ENCODE measurements at regions not wholly inside any gene's neighbourhood (a gene's known extent, or its start where the extent isn't known, plus 50 kb on each side); places are given as distances from the start of the nearest gene placed in this dataset.

DNA sequence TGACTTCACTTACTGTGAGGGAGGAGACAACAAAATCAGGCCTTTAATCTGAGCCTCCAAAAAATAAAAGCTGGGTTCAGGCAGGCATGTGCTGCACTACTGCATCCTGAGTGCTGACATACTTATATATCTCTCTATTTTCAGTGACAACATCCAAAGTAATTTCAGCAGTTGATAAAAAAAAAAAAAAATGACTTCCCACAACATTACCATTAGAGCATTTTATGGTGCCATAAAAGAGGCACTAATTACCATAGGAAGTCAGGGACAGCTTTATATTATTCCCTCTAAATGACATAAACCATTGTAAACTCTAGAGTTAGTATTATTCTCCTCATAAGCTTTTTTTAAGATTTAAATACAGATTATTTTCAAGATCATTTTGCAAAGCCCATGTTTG is 346.1 kb downstream of the SLCO4C1 start:
- Histone ChIP-seq H3K4me1 (ENCODE audit: insufficient read depth, low read length) (no peaks in the 10 kb centered on the region), H3K27me3 (ENCODE audit: insufficient read depth, low read length) (no peaks in the 10 kb centered on the region), H3K4me3 (ENCODE audit: low read length) (no peak overlapping the region), H2AFZ (ENCODE audit: low read depth, low read length) (no peak overlapping the region), H3K36me3 (ENCODE audit: insufficient read depth, low read length) (no peaks in the 10 kb centered on the region), H3K9me3 (ENCODE audit: low read length) (no peaks in the 10 kb centered on the region)

GRCh38 chr5:101948615-101949014 is 347.5 kb downstream of the SLCO4C1 start:
- no peak overlapping the region for H3K4me3 ChIP-seq (ENCODE audit: low read length)
- H3K9me3 ChIP-seq (ENCODE audit: low read length) = no peaks in the 10 kb centered on the region
- no peaks in the 10 kb centered on the region for H3K36me3 ChIP-seq (ENCODE audit: insufficient read depth, low read length)
- no peak overlapping the region for H2AFZ ChIP-seq (ENCODE audit: low read depth, low read length)
- no peaks in the 10 kb centered on the region for H3K27me3 ChIP-seq (ENCODE audit: insufficient read depth, low read length)
- no peaks in the 10 kb centered on the region for H3K4me1 ChIP-seq (ENCODE audit: insufficient read depth, low read length)

DNA sequence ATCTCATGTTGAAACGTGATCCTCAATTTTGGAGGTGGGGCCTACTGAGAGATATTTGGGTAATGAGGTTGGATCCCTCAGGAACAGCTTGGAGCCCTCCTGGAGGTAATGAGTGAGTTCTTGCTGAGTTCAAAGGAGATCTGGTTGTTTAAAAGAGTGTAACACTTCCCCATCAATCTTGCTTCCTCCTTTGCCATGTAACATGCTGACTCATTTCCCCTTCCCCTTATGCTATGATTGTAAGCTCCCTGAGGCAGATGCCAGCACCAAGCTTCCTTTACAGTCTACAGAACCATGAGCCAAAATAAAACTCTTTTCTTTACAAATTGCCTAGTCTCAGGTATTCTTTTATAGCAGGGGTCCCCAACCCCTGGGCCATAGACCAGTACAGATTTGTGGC is 352.3 kb downstream of the SLCO4C1 start:
- Histone ChIP-seq H3K9me3 (ENCODE audit: low read length) (no peaks in the 10 kb centered on the region), H3K4me1 (ENCODE audit: insufficient read depth, low read length) (no peaks in the 10 kb centered on the region), H3K36me3 (ENCODE audit: insufficient read depth, low read length) (no peaks in the 10 kb centered on the region), H3K4me3 (ENCODE audit: low read length) (no peak overlapping the region), H2AFZ (ENCODE audit: low read depth, low read length) (no peak overlapping the region), H3K27me3 (ENCODE audit: insufficient read depth, low read length) (peaks cover 4% of the 10 kb centered on the region)

DNA sequence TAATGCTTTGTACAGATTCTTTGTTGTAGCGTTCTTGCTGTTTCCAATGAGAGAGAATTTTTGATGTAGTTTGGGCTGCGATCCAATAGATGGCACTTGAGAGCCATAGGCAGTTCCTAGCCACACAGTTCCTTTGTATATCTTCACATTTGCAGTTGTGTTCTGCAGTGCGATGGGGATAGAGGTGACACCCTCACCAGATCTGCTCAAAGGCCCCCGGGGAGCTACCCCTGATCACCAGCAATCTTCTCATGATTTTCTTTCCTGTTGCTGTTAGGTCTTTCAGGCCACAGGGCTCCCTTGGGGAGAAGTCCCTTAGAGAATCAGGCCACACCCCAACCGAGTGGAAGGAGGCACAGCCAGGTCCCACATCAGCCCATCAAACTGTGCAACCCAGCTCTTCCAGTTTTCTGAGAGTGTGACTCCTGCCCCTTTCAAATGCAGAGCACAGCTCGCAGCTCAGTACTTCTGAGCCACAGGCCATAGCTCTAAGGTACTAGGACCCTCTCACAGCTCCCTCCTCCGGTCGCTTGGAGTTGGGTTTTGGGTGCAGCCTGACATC is 353.7 kb downstream of the SLCO4C1 start:
- Histone ChIP-seq H3K4me1 (ENCODE audit: insufficient read depth, low read length) (no peaks in the 10 kb centered on the region), H2AFZ (ENCODE audit: low read depth, low read length) (no peak overlapping the region), H3K4me3 (ENCODE audit: low read length) (no peak overlapping the region), H3K9me3 (ENCODE audit: low read length) (no peaks in the 10 kb centered on the region), H3K27me3 (ENCODE audit: insufficient read depth, low read length) (peaks cover 4% of the 10 kb centered on the region), H3K36me3 (ENCODE audit: insufficient read depth, low read length) (no peaks in the 10 kb centered on the region)

DNA sequence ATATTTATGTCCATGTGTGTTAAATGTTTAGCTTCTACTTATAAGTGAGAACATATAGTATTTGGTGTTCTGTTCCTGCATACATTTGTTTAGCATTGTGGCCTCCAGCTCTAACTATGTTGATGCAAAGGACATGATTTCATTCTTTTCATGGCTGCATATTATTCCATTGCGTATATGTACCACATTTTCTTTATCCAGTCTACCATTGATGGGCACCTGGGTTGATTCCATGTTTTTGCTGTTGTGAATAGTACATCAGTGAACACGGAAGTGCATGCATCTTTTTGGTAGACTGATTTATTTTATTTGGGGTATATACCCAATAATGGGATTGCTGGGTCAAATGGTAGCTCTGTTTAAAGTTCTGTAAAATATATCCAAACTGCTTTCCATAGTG is 359.0 kb downstream of the SLCO4C1 start:
- peaks cover 4% of the 10 kb centered on the region for H3K27me3 ChIP-seq (ENCODE audit: insufficient read depth, low read length)
- H3K36me3 ChIP-seq (ENCODE audit: insufficient read depth, low read length) = no peaks in the 10 kb centered on the region

DNA sequence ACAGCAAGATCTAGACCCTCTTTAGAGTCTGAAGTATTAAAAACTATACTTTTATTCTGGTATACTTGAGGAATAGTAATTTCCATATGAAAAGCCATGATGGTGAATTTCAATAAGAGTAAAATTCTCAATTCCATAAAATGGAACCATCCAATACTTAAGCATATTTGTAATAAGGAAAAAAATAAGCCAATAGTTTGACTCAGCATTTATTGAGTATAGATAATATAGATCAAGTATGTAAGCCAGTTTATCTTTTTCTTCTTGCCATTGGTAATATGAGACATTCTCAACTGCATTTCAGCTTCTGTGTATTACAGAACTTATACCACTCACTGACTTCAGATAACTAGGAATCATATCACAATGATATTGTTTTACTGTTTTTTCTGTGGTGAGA is 361.0 kb downstream of the SLCO4C1 start:
- H2AFZ ChIP-seq (ENCODE audit: low read depth, low read length) = no peak overlapping the region
- no peak overlapping the region for H3K4me3 ChIP-seq (ENCODE audit: low read length)
- H3K27me3 ChIP-seq (ENCODE audit: insufficient read depth, low read length) = no peaks in the 10 kb centered on the region
- H3K4me1 ChIP-seq (ENCODE audit: insufficient read depth, low read length) = no peaks in the 10 kb centered on the region
- no peaks in the 10 kb centered on the region for H3K36me3 ChIP-seq (ENCODE audit: insufficient read depth, low read length)
- no peaks in the 10 kb centered on the region for H3K9me3 ChIP-seq (ENCODE audit: low read length)

More for the DNA sequence above, 359.0 kb downstream of the SLCO4C1 start:
- H3K9me3 ChIP-seq (ENCODE audit: low read length) = no peaks in the 10 kb centered on the region
- no peaks in the 10 kb centered on the region for H3K4me1 ChIP-seq (ENCODE audit: insufficient read depth, low read length)
- no peak overlapping the region for H2AFZ ChIP-seq (ENCODE audit: low read depth, low read length)
- H3K4me3 ChIP-seq (ENCODE audit: low read length) = no peak overlapping the region

DNA sequence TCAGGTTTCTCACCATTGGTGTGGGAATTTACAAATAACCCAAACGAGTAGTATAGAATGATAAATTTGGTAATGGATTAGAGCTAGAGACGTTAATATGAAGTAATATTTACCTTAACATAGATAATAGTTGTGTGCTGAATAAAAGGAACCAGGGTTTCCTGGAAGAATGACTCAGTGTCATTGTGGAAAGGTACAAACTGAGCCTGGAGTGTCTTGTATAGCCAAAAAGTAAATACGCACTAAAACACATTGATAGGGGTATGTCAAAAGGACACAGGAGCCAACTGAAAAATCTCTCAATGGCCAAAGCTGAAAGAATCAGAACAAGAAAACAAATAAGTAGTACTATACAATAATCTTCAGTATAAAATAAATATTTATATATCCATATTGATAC is 363.5 kb downstream of the SLCO4C1 start:
- no peaks in the 10 kb centered on the region for H3K27me3 ChIP-seq (ENCODE audit: insufficient read depth, low read length)
- no peaks in the 10 kb centered on the region for H3K9me3 ChIP-seq (ENCODE audit: low read length)
- no peak overlapping the region for H3K4me3 ChIP-seq (ENCODE audit: low read length)
- H3K36me3 ChIP-seq (ENCODE audit: insufficient read depth, low read length) = no peaks in the 10 kb centered on the region
- H3K4me1 ChIP-seq (ENCODE audit: insufficient read depth, low read length) = no peaks in the 10 kb centered on the region
- H2AFZ ChIP-seq (ENCODE audit: low read depth, low read length) = no peak overlapping the region

- Histone ChIP-seq H3K4me3 (ENCODE audit: low read length) (no peak overlapping the region), H2AFZ (ENCODE audit: low read depth, low read length) (no peak overlapping the region), H3K27me3 (ENCODE audit: insufficient read depth, low read length) (no peaks in the 10 kb centered on the region), H3K36me3 (ENCODE audit: insufficient read depth, low read length) (no peaks in the 10 kb centered on the region), H3K4me1 (ENCODE audit: insufficient read depth, low read length) (no peaks in the 10 kb centered on the region), H3K9me3 (ENCODE audit: low read length) (no peaks in the 10 kb centered on the region)
Measured at GRCh38 chr5:101929628-101930027, 366.5 kb downstream of the SLCO4C1 start.

DNA sequence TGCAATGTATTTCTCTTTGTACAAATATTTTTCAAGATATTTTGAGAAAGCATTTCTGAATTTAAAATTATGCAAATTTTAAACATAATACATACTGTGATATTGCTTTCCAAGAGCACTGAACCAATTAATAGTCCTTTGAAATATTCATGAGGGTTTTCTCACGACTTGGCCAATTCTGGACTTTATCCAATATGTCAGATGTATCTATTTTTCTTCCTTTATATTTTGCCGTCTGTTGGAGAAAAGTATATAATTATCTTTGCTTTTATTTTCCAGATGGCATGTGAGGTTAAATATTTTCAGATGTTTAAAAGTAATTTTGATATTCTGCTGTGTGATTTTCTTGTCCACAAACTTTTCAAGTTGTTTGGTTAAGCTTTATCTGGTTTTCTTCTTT is 378.9 kb downstream of the SLCO4C1 start:
- no peak overlapping the region for H2AFZ ChIP-seq (ENCODE audit: low read depth, low read length)
- no peak overlapping the region for H3K4me3 ChIP-seq (ENCODE audit: low read length)
- H3K36me3 ChIP-seq (ENCODE audit: insufficient read depth, low read length) = no peaks in the 10 kb centered on the region
- H3K27me3 ChIP-seq (ENCODE audit: insufficient read depth, low read length) = no peaks in the 10 kb centered on the region
- no peaks in the 10 kb centered on the region for H3K4me1 ChIP-seq (ENCODE audit: insufficient read depth, low read length)
- no peaks in the 10 kb centered on the region for H3K9me3 ChIP-seq (ENCODE audit: low read length)

DNA sequence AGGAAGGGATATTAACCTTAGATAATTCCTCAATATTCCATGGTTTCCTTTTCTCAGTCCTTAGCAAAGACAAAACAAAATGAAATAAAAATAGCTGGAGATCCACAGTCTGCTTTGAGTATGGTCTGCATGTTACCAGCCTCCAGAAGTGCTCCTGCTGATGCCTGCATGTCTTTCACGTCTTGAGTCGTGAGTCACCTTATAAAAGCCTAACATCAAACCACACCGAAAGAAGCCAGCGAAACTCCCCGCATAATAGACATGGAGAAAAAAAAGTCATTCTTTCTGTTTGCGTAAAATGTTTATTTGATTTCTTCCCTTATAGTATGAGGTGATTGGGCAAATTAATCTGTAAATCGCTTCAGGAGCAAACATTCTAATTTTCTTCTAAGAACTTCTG is 380.5 kb downstream of the SLCO4C1 start:
- no peaks in the 10 kb centered on the region for H3K36me3 ChIP-seq (ENCODE audit: insufficient read depth, low read length)
- H3K4me3 ChIP-seq (ENCODE audit: low read length) = no peak overlapping the region
- H2AFZ ChIP-seq (ENCODE audit: low read depth, low read length) = no peak overlapping the region
- H3K4me1 ChIP-seq (ENCODE audit: insufficient read depth, low read length) = no peaks in the 10 kb centered on the region
- no peaks in the 10 kb centered on the region for H3K27me3 ChIP-seq (ENCODE audit: insufficient read depth, low read length)
- no peaks in the 10 kb centered on the region for H3K9me3 ChIP-seq (ENCODE audit: low read length)

GRCh38 chr5:101904736-101905135 is 391.3 kb downstream of the SLCO4C1 start:
- Histone ChIP-seq H3K9me3 (ENCODE audit: low read length) (no peaks in the 10 kb centered on the region), H3K4me1 (ENCODE audit: insufficient read depth, low read length) (peaks cover 5% of the 10 kb centered on the region), H3K4me3 (ENCODE audit: low read length) (no peak overlapping the region), H3K36me3 (ENCODE audit: insufficient read depth, low read length) (no peaks in the 10 kb centered on the region), H2AFZ (ENCODE audit: low read depth, low read length) (no peak overlapping the region), H3K27me3 (ENCODE audit: insufficient read depth, low read length) (no peaks in the 10 kb centered on the region)

GRCh38 chr5:101897914-101898313 is 398.2 kb downstream of the SLCO4C1 start:
- Histone ChIP-seq H2AFZ (ENCODE audit: low read depth, low read length) (no peak overlapping the region), H3K9me3 (ENCODE audit: low read length) (no peaks in the 10 kb centered on the region), H3K36me3 (ENCODE audit: insufficient read depth, low read length) (no peaks in the 10 kb centered on the region)

GRCh38 chr5:101894985-101895384 is 401.1 kb downstream of the SLCO4C1 start:
- no peak overlapping the region for H2AFZ ChIP-seq (ENCODE audit: low read depth, low read length)
- no peaks in the 10 kb centered on the region for H3K9me3 ChIP-seq (ENCODE audit: low read length)
- H3K36me3 ChIP-seq (ENCODE audit: insufficient read depth, low read length) = no peaks in the 10 kb centered on the region
- no peak overlapping the region for H3K4me3 ChIP-seq (ENCODE audit: low read length)
- no peaks in the 10 kb centered on the region for H3K27me3 ChIP-seq (ENCODE audit: insufficient read depth, low read length)
- no peaks in the 10 kb centered on the region for H3K4me1 ChIP-seq (ENCODE audit: insufficient read depth, low read length)

More at GRCh38 chr5:101897914-101898313, 398.2 kb downstream of the SLCO4C1 start:
- Histone ChIP-seq H3K4me3 (ENCODE audit: low read length) (no peak overlapping the region), H3K27me3 (ENCODE audit: insufficient read depth, low read length) (no peaks in the 10 kb centered on the region), H3K4me1 (ENCODE audit: insufficient read depth, low read length) (no peaks in the 10 kb centered on the region)

- Histone ChIP-seq H3K4me3 (ENCODE audit: low read length) (no peak overlapping the region), H3K27me3 (ENCODE audit: insufficient read depth, low read length) (no peaks in the 10 kb centered on the region), H3K9me3 (ENCODE audit: low read length) (no peaks in the 10 kb centered on the region), H3K36me3 (ENCODE audit: insufficient read depth, low read length) (no peaks in the 10 kb centered on the region), H3K4me1 (ENCODE audit: insufficient read depth, low read length) (no peaks in the 10 kb centered on the region), H2AFZ (ENCODE audit: low read depth, low read length) (no peak overlapping the region)
Measured at GRCh38 chr5:101878190-101878589, 417.9 kb downstream of the SLCO4C1 start.
